ENCODE measurements at regions not wholly inside any gene's neighbourhood (a gene's known extent, or its start where the extent isn't known, plus 50 kb on each side); places are given as distances from the start of the nearest gene placed in this dataset.

DNA sequence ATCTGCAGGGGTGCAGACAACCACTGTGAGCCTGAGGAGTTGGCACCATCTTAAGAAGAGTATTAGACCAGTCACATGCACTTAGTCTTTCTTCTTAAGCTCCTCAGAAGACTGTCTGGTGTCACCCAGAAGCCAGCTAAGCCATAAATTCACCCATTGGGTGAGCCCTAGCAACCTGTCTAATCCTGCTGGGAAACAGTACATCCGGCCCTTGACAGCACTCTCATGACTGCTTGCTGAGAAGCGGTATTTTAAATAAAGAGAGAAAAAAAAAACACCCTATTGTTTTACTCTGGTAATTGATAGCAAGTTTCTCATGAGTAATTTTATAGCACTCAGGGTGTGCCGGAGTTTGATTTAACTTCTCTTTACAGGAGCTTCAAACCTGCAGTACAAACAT lies 134.7 kb downstream of the SOX9 start:
- no peak for DNase-seq (ENCODE audit: low spot score)

DNA sequence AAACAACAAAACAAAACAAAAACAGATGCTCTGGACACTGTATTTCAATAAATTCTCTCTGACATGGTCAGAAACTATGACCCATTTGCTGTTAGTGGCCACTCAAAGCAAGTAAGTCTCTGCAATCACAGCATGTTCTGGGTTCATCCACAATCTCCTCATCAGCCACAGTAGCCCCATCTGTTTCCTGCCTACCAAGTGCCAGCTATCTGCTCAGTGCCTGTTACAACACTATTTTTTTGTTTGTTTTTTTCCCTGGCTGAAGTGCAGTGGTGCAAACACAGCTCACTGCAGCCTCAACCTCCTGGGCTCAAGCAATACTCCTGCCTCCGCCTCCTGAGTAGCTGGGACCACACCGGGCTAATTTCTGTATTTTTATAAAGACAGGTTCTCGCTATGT lies 137.9 kb downstream of the SOX9 start:
- DNase-seq (ENCODE audit: low spot score), result no peak

DNA sequence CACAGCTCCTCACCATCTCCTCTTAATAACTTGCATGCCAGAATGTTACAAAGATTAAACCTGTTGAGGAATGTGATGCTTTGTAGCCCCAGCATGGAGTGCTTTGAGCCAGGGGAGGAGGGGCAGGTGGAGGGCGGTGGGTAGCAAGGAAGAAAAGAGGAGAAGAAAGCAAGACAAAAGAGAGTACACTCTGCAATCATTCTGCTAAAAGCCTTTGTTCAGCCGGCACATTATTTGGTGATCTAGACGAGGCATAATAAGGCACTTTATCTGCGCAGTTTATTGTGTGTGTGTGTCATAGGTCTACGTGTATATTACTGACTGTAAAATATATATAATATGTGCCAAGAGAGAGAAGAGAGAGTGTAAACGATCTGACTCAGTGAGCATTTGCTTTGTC lies 139.1 kb downstream of the SOX9 start:
- DNase-seq (ENCODE audit: low spot score), result no peak

DNA sequence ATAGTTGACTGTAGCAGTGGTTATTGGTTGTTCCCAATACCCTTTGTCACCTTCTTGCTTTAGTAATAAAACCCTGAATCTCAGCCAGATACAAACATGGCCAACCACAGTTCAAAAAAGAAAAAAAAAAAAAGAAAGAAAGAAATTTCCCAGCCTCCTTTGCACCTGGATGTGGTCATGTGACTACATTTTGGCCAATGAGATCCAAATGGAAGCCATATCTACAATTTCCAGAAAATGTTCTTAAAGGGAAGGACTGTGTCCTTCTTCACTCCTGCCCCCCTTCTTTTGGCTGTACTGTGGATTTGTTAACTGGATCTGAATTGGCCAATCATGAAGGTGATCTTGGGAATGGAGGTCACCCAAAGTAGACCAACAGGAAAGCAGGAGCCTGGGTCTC lies 141.9 kb downstream of the SOX9 start:
- DNase-seq (ENCODE audit: low spot score), result no peak

DNA sequence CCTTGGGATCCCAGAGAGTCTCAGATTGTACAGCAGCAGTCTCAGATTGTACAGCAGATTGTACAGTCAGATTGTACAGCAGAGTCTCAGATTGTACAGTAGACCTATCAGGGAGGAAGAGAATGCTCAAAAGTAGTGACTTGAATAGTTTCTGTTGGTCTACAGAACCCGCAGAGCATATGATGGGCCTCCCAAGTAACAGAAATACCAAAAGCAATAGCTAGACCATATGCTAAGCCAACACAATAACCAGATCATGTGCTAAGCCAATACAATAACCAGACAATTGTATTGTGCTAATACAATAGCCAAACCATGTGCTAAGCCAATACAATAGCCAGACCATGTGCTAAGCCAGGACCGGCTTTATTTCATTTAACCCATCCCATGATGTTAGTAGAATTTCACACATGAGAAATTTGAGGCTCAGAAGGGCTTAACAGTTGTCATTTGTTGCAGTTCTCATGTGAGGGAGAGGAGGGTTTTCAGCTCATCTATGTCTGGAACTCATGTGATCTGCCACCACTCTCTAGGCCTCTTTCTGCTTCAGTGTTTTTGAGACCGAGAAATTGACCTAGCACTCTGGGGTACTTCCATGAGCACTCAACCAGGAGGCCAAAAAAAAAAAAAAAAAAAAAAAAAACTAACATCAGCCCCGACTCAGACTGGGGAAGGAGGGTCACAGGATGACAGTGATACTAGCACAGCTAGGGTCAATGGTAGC lies 144.0 kb downstream of the SOX9 start:
- DNase-seq (ENCODE audit: low spot score), result no peak

DNA sequence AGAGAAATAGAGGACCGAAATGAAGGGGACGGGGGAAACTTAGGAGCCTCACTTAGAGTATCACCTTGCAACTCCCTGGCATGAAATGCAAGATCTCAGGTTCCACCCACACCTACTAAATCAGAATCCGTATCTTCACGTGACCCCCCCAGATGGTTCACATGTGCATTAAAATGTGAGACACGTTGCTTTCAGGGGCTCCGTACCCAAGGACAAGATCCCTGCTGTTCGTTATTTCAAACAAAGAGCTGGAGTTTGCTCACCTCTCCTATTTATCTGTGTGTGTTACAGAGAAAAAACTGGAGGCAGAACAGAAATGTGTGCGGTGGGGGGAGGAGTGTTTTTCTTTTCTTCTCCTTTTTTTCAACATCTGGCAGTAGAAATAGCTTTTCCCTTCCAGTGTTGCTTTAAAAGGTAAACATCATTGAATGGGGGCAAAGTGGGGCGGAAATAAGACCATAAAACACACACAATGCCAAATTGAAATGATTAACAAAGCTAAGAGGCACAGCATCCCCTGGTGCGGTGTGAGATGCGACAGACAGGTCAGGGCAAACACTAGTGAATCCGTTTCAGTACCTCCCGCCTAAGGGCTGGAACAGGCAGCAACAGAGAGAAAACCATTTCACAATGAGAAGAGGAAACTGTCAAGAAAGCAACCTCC lies 145.4 kb downstream of the SOX9 start:
- no peak for DNase-seq (ENCODE audit: low spot score)

DNA sequence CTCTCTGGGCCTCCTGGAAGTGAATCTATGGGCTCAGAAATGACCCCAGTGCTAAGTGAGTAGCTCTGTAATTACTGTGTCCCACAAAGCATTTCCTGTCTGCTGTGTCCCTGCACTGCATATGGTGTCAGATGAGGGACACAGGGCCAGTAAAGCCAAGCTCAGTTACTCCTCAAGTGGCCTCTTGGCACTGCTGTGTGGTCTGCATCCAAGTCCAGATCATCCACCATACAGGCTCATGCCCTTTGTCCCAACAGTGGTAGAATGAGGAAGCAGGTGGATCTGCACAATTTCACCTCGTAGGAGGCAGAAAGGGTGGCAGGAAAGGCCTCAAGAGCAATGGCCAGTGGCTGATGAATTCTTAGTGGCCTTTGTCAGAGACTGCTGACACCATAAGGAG lies 146.8 kb downstream of the SOX9 start:
- DNase-seq (ENCODE audit: low spot score), result no peak

DNA sequence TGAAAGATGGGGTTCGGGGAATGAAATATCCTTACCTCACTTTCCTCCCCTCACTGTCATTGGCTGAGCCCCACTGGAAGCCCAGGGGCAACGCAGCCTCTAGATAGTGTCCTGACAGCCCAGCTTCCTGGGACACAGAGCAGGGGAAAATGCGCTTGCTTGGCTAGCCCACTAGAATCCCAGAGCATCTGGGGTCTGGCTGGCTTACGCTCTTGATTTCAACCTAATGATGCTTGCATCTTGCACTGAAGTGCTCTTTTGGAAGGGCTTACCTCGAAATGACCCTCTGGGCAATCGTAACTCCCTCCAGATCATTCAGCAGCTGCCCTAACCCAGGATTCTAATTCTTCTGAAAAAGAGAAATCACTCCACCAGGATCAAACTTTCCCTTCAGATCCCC lies 147.6 kb downstream of the SOX9 start:
- no peak for DNase-seq (ENCODE audit: low spot score)

DNA sequence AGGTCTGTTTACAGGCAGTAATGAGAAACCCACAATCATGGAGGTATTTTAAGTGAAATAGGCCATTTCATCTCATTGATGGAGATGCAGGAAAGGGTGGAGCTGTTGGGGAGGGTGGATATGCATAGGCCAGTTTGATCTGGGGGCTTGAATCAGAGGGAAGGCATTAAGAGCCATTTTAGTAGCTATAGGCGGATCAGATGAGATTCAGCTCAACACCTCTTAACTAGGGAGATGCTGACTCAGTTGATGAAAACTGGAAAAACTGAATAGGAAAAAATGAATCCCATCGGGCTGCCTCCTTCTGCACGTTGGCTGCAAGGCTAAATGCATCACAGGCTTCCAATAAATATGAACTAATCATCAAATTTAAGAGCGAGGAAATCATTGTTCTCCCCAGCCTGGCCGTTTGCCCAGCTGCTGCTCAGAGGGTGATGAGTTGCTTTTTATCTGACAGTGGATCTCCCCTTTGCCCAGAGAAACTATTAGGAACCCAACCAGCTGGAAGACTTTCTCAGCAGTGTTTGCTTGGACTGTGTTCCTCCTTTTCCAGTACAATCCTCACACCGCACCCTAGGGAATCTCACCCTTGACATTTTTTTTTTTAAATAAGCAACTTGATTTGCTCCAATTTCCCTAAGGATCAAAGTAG lies 149.6 kb downstream of the SOX9 start:
- DNase-seq (ENCODE audit: low spot score), result no peak

DNA sequence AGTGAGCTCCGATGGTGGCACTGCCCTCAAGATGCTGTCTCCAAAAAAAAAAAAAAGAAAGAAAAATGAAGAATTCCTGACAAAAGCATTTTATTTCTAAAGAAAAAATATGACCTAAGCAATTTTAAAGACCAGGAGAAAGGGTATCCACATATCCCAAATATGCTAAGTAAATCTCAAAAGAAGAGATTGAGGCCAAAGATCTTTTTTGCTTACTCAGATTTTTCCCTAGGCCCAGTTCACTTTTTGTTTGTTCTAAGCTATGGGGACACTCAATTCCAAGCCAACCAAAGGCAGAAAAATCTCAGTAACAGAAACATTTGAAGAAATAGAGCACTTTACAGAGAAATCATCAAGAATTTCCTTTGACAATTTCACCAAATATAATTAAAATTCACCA lies 150.8 kb downstream of the SOX9 start:
- no peak for DNase-seq (ENCODE audit: low spot score)

DNA sequence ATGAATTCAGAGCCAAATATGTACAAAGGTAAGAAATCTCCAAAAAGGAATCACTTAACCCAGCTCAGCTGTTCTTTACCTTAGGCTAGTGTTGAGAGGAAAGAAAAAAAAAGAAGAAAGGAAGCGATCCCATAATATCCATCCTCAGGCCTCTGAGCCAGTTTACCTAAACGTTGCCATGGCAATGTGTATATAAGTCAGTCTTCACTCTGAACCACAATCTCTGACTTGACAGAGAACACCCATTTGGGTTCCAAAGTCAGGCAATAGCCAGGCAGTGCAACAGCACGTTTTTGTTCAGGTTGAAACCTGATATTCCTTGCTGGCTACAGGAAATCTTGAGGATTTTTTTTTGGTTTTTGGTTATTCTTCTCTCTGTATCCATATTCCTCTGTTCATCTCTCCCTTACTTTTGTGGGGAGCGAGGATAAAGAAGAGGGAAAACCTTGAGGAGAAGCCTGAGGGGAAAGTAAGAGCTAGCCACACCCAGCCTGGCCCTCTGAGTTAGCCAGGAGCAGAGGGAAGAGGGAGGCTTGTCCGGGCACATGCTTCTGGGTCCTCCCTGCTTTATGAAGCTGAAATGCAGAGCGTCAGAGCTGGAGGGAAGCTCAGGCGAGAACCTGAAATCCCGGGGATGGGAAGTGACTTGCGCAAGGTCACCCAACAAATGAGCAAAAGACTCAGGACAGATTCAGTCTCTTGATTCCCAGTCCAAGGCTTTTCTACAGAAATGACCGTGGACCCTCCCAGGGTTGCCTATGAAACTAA lies 152.7 kb downstream of the SOX9 start:
- DNase-seq (ENCODE audit: low spot score), result no peak

DNA sequence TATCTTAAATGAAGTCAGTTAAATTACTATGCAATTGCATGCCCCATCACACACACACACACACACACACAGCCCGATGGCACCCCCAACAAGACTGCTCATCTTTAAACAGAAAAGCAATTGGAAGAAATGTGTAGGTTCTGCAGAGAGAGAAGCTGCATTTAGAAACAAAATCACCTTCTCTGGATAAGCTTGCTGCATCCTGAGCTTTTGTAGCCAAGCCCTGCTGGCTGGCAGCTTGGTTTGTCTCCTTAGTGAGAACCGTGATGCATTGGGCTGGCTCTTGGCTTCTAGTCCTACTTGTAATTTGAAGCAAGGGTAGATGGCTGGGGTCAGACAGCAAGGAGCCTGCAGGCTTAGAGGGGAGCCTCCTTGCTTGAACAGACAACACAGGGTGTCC lies 153.8 kb downstream of the SOX9 start:
- DNase-seq (ENCODE audit: low spot score), result no peak

DNA sequence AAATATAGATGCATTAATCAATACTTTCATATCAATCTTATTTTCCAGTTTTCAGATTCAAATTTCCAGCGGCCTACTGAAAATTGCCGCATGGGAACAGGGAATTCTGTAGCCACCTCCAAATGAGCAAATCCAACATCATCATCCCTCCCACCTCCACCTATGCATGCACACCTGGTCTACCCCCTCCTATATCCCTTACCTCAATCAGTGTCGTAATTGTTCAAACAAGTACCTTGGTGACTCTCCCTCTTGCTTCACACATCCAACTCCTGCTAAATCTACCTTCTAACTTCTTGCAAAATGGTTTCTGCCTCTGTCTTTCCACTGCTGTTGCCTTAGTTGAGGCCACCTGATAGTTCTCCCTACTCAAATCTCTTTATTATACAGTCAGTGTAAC lies 160.1 kb downstream of the SOX9 start:
- DNase-seq (ENCODE audit: low spot score), result no peak

DNA sequence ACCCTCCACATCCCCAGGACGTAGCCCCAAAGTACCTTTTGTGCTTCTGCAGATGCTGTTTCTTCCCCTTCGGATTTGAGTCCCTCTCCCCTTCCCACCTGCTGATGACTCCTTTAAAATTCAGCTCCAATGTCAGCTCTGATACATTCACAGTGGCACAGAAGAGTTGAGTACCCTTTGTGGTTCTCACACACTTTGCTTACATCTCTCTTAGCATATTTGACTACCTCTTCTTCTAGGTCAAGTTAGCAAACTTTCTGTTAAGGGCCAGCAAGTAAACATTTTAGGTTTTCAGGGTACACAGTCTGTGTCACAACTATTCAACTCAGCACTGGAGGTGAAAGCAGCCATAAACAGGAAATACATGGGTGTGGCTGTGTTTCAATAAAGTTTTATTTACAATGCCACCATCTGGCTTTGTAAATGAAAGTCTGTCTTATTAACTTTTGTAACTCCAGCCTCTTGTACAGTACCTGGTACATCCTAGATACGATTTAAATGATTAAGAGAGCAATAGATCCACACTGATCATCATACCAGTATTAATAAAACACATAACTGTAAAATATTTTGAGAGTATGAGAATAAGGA lies 161.7 kb downstream of the SOX9 start:
- DNase-seq (ENCODE audit: low spot score), result no peak

DNA sequence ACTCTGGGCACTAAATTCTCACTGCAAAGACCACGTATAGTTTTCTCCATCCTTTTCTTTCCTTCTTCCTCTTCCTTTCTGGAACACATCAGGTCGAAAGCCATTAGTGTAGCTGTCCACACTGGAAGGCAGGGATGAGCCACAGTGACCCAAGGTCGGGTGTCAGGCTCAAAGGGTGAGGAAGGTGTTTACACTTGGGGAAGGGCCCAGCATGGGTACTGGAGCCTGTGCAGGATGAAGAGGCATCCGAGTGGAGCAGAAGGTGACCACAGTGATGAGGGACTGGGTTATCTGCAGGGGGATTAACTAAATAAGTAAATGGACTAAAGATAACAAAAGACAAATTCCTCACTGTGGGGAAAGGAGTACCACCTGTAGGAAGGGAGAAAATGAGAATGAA lies 164.0 kb downstream of the SOX9 start:
- no peak for DNase-seq (ENCODE audit: low spot score)

DNA sequence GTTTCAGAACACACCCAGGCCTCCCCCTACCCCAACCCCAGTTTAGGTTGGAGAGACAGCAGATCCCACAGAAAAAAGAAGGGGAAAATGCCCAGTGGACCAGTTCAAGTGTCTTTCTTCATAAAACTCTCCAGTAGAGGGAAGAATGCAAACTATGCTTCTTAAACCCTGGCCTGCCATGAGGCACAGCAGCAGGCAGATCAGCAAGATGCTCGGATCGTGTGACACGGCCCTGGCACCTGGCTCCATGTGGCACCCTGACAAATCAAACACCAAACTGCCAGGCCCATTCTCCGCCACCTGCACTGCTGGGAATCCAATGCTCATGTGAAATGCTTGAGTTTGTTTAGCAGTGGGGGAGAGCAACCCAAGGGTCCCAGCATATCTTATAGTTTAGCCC lies 166.8 kb downstream of the SOX9 start:
- DNase-seq (ENCODE audit: low spot score), result no peak

DNA sequence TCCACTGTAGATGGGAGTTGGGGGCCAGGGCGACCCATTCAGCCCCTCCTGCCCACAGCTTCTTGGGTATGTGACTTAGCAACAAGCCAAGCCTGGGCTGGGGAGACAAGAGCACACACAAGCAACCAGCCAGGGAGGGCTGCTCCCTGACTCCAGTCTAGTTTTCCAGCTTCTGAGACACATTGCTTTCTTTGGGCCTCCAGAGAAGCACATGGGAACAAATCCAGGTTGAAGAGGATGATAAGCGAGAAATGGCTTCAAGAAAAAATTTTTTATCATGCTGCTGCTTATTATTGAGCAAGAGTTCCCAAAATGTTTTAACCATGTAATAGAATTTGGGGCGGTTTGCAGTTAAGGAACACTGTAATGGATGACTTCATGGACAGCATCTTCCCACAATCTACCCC lies 173.7 kb downstream of the SOX9 start:
- DNase-seq (ENCODE audit: low spot score), result no peak

DNA sequence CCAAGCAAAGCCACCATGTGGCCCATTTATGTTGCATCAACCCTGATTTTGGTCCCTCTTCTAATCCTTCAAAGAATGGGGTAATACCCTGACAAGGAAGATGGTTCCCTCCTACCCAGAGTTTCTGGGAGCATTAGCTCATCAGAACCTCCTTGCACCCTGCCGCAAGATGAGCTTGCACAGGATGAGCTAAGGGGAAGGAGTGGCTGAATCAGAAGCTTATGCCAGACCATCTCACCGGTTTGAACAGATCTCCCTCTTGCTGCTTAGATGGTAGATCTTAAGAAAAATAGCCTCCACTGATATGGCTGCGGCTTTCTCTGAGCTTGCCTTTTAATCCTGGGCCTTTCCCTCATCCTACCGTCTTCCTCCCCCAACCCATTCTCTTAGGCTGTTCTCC lies 175.1 kb downstream of the SOX9 start:
- DNase-seq (ENCODE audit: low spot score), result no peak

DNA sequence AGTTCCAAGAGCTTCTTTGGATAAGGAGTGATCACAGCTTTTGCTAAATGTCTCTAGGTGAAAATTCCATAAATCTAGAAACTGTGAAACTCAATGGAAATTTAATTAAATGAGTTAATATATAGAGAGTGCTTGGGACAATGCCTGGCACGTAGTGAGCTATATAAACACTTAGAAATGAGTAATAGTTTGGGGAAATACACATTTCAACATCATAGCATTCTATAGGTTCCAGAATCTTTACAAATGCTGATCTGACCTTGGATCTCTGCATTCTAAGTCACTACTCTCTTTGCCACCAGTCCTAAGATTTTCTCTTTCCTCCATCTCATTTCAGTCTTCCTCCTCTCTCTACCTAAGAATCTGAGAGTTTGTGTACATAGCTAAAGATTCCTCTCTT lies 175.6 kb downstream of the SOX9 start:
- no peak for DNase-seq (ENCODE audit: low spot score)

DNA sequence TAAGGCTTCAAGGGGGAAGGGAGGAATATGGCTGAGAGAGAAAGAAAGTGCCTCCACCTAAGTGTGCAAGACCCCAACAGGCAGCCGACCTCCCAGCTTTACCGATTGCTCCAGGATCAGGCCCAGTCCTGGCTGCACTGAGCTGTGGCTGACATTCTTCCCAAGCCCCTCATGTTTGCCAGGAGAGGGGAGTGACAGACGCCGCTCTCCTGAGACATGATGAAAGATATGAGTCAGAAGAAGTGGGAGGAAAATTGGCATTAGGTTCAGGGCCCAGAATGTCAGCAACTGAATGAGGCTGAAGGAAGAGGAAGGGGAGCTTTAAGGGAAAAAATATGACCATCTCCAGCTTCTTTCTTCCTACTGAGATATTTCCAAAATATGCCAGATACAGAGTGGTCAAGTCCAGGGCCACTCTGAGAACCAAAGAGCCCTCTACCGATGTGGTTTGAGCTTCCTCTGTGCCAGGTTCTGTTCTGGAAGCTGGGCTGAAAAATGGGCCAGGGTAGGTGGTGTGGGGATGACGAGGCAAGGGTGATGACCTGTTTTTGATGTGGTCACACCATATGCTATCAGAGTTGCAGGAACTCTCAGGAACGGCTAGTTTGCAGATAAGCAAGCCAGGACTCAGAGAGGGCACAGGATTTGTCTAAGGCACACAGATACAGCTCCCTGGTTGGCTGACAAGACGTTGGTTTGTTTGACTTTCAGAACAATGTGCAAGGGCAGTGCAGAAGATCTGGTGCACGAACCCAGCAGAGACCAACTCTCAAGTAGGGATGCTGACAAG lies 176.7 kb downstream of the SOX9 start:
- no peak for DNase-seq (ENCODE audit: low spot score)

DNA sequence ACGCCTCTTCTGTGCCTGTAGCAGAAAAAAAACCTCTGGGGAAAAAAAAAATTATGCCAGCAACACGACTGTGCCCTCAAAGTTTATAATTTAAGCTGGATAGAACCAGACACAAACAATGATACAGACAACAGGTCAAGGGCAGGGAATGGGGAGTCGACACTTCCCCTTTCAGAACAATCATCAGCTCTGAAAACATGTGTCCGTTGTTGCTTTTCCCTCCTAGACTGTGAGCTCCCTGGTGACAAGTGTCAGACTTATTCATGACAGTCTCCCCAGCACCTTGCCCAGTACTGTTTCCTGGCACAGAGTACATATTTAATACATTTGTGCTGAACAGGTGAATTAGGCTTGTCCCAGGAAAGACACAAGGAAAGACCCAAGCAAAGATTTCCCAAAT lies 178.3 kb downstream of the SOX9 start:
- DNase-seq (ENCODE audit: low spot score), result no peak
